Neuronal stem cell (in vitro differentiated cells): ENCODE measurements at regions not wholly inside any gene's neighbourhood (a gene's known extent, or its start where the extent isn't known, plus 50 kb on each side); places are given as distances from the start of the nearest gene placed in this dataset.
A peak's percentile ranks its signal among the peaks of the same experiment; 100 is the strongest.

Source experiments
- DNase-seq: peaks from one replicate; pipeline ENCODE4 v3.0.0-alpha.2; 2013; ENCODE audit warnings: low spot score
- H2AFZ ChIP-seq: one replicate; pipeline ENCODE4 v1.6.1; 2013; ENCODE audit warnings: mild to moderate bottlenecking, low read length, inconsistent platforms
- H2AK5ac ChIP-seq: 2 replicates; pipeline ENCODE4 v1.6.1; 2013; ENCODE audit warnings: low read depth, mild to moderate bottlenecking, inconsistent platforms, low read length, moderate library complexity, mixed read lengths
- H2BK120ac ChIP-seq: 2 replicates; pipeline ENCODE4 v1.6.1; 2013; ENCODE audit warnings: low read depth, mild to moderate bottlenecking, inconsistent platforms, low read length, moderate library complexity, mixed read lengths
- H2BK12ac ChIP-seq: one replicate; pipeline ENCODE4 v1.6.1; 2013; ENCODE audit warnings: low read length, inconsistent platforms
- H2BK15ac ChIP-seq: 2 replicates; pipeline ENCODE4 v1.6.1; 2013; ENCODE audit warnings: mild to moderate bottlenecking, low read length, inconsistent platforms, mixed read lengths
- H2BK5ac ChIP-seq: one replicate; pipeline ENCODE4 v1.6.1; 2013; ENCODE audit warnings: inconsistent platforms, mild to moderate bottlenecking, low read length, moderate library complexity
- H3K14ac ChIP-seq: one replicate; pipeline ENCODE4 v1.6.1; 2013; ENCODE audit warnings: low read length, inconsistent platforms
- H3K18ac ChIP-seq: 2 replicates; pipeline ENCODE4 v1.6.1; 2013; ENCODE audit warnings: low read length, inconsistent platforms
- H3K23ac ChIP-seq: 2 replicates; pipeline ENCODE4 v1.6.1; 2013; ENCODE audit warnings: low read depth, mild to moderate bottlenecking, mixed read lengths, low read length, inconsistent platforms; ENCODE audit not compliant: poor library complexity
- H3K27ac ChIP-seq: replicated peaks from 3 replicates; pipeline ENCODE4 v1.5.1; 2013; ENCODE audit warnings: low read length, inconsistent platforms
- H3K27me3 ChIP-seq, 3 experiments: 2 replicates each; pipeline ENCODE4 v1.6.1; 2013; ENCODE audit warnings: low read length in 3 of 3, mild to moderate bottlenecking in 2 of 3, inconsistent platforms in 1 of 3, low read depth in 1 of 3, mixed read lengths in 1 of 3, moderate library complexity in 1 of 3; ENCODE audit not compliant: control insufficient read depth in 3 of 3, insufficient read depth in 3 of 3
- H3K36me3 ChIP-seq, 2 donors: replicated peaks in 1 of 2; 2 replicates each; pipeline ENCODE4 v1.6.1; 2013; ENCODE audit warnings: low read length in 2 of 2; ENCODE audit not compliant: control insufficient read depth in 2 of 2, insufficient read depth in 2 of 2
- H3K4ac ChIP-seq: 2 replicates; pipeline ENCODE4 v1.6.1; 2013; ENCODE audit warnings: inconsistent platforms, mild to moderate bottlenecking, low read length, moderate library complexity
- H3K4me1 ChIP-seq, 2 donors: 1 replicate in 1 of 2; 2 replicates in 1 of 2; pipeline ENCODE4 v1.6.1; 2013; ENCODE audit warnings: low read length in 2 of 2, low read depth in 1 of 2; ENCODE audit not compliant: control insufficient read depth in 2 of 2, insufficient read depth in 1 of 2
- H3K4me2 ChIP-seq: one replicate; pipeline ENCODE4 v1.6.1; 2013; ENCODE audit warnings: mild to moderate bottlenecking, low read length, inconsistent platforms; ENCODE audit not compliant: insufficient read depth, poor library complexity, severe bottlenecking
- H3K4me3 ChIP-seq, 2 donors: 2 replicates each; pipeline ENCODE4 v1.5.1; 2013; ENCODE audit warnings: low read length in 2 of 2, mild to moderate bottlenecking in 2 of 2, inconsistent platforms in 1 of 2, moderate library complexity in 1 of 2
- H3K79me1 ChIP-seq: one replicate; pipeline ENCODE4 v1.6.1; 2013; ENCODE audit warnings: low read depth, mild to moderate bottlenecking, inconsistent platforms, low read length, moderate library complexity
- H3K9ac ChIP-seq: one replicate; pipeline ENCODE4 v1.6.1; 2013; ENCODE audit warnings: mild to moderate bottlenecking, low read depth, low read length, inconsistent platforms; ENCODE audit not compliant: poor library complexity
- H3K9me3 ChIP-seq, 2 donors: replicated peaks in 1 of 2; 2 replicates each; pipeline versions ENCODE3 to v1.6.1; 2013; ENCODE audit warnings: low read length in 2 of 2, mild to moderate bottlenecking in 2 of 2, inconsistent platforms in 1 of 2, low read depth in 1 of 2, mixed read lengths in 1 of 2, moderate library complexity in 1 of 2; ENCODE audit not compliant: control insufficient read depth in 2 of 2, insufficient read depth in 1 of 2
- H4K8ac ChIP-seq: one replicate; pipeline ENCODE4 v1.6.1; 2013; ENCODE audit warnings: low read depth, mild to moderate bottlenecking, inconsistent platforms, low read length, moderate library complexity
- H4K91ac ChIP-seq: one replicate; pipeline ENCODE4 v1.6.1; 2013; ENCODE audit warnings: low read length, low read depth, mild to moderate bottlenecking, inconsistent platforms; ENCODE audit not compliant: poor library complexity
- WGBS, 2 donors: extraction: QIAGEN DNeasy Blood & Tissue Kit; methylation state at CpG; one replicate each; pipeline ENCODE4 v1.1.7; 2013; ENCODE audit warnings: missing lambda C conversion rate in 2 of 2, mixed read lengths in 1 of 2; ENCODE audit not compliant: insufficient read length in 2 of 2, insufficient replicate concordance in 1 of 2; ENCODE audit errors: extremely low coverage in 2 of 2; 5-methylcytosine and 5-hydroxymethylcytosine counted together

DNA sequence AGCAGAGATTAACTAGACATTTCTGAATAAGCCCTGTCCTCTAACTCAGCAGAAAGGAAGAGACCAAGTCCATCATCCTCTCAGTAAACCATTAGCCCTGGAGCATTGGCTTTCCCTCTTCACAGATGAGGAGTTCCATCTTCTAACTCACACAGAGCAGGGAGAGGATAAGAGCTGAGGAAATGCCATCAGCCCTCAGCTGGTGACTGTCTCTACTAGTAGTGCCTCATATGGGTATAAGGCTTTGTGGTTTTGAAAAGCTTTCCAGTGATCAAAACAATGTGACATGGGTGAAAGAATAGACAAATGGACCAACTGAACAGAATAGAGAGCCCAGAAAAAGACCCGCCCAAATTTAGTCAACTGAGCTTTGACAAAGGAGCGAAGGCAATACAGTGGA is 197.2 kb upstream of the NUDT4 start:
- Histone ChIP-seq H3K79me1 (no peaks in the 10 kb centered on the region), H2AFZ (no peak overlapping the region), H3K4me1 (no peaks in the 10 kb centered on the region), H2BK12ac (no peak overlapping the region), H3K36me3 (no peaks in the 10 kb centered on the region), H2BK120ac (no peak overlapping the region), H2AK5ac (no peak overlapping the region), H3K9ac (no peak overlapping the region), H2BK15ac (no peak overlapping the region), H3K4ac (no peak overlapping the region), H3K18ac (no peak overlapping the region), H2BK5ac (no peak overlapping the region), H4K8ac (no peak overlapping the region), H3K4me3 (no peak overlapping the region), H3K27me3 (no peaks in the 10 kb centered on the region), H3K23ac (no peak overlapping the region), H3K9me3 (peaks cover 0 to 2% of the 10 kb centered on the region in 2 donors), H4K91ac (no peak overlapping the region), H3K27ac (no peak overlapping the region), H3K14ac (no peak overlapping the region), H3K4me2 (no peak overlapping the region)
- DNase-seq, result no peak
- WGBS, 2 donors, result no CpG with 5 or more reads among the region's 2 CpGs

- H3K4me1 ChIP-seq, result no peaks in the 10 kb centered on the region
- DNase-seq, result no peak
- H3K79me1 ChIP-seq, result no peaks in the 10 kb centered on the region
- H2BK5ac ChIP-seq, result no peak overlapping the region
- WGBS, 2 donors, result no CpG with 5 or more reads among the region's 4 CpGs
- no peak overlapping the region for H3K18ac ChIP-seq
- H2BK15ac ChIP-seq, result no peak overlapping the region
- no peak overlapping the region for H3K4ac ChIP-seq
- H3K23ac ChIP-seq, result no peak overlapping the region
- H2BK12ac ChIP-seq, result no peak overlapping the region
- H3K27ac ChIP-seq, result no peak overlapping the region
- H3K9ac ChIP-seq, result no peak overlapping the region
- no peak overlapping the region for H4K8ac ChIP-seq
- H3K27me3 ChIP-seq, result no peaks in the 10 kb centered on the region
- H3K36me3 ChIP-seq, result no peaks in the 10 kb centered on the region
- H4K91ac ChIP-seq, result no peak overlapping the region
- no peak overlapping the region for H3K14ac ChIP-seq
- H3K4me2 ChIP-seq, result no peak overlapping the region
- peaks cover 0 to 2% of the 10 kb centered on the region in 2 donors for H3K9me3 ChIP-seq
- no peak overlapping the region for H2AK5ac ChIP-seq
- H3K4me3 ChIP-seq, result no peak overlapping the region
- no peak overlapping the region for H2BK120ac ChIP-seq
- no peak overlapping the region for H2AFZ ChIP-seq
Measured at GRCh38 chr12:93181409-93181965, 196.2 kb upstream of the NUDT4 start.

DNA sequence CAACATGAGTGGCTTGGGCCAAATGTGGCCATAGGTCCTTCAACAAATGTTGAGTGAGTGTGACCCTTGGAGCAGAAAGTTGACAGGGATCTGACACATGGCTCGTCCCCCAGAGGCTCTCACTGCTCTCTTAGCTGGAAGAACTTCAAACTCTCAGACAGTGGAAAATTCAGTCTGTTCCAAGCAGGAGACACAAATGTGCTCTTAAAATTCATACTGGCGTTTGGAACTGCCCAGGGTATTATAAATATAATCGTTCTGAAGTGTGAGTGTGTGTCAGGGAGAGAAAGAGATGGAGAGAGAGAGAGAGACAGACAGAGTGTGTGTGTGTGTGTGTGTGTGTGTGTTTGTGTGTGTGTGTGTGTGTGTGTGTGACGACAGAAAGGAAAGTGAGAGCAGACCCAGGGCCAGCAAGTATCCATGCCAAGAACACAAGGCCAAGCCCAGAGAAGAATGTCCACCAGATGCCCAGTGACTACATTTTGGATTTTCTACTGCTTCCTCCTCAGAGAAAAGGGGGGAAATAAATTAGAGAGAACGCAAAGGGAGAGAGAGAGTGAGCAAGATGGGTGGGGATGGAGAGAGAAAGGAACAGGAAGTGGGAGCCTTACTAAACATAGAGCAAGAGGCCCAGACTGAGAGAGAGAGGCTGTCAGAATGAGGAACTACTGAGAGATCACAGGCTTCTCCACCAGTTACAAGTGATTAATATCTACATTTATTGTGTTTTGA is 193.6 kb upstream of the NUDT4 start:
- no peak overlapping the region for H4K91ac ChIP-seq
- H3K18ac ChIP-seq, result no peak overlapping the region
- H3K27me3 ChIP-seq, result peaks cover 0 to 2% (median 0%) of the 10 kb centered on the region in 3 experiments
- H3K79me1 ChIP-seq, result no peaks in the 10 kb centered on the region
- WGBS, 2 donors, result no CpG with 5 or more reads among the region's 5 CpGs
- no peaks in the 10 kb centered on the region for H3K36me3 ChIP-seq
- no peak overlapping the region for H3K23ac ChIP-seq
- DNase-seq, result no peak
- H2AK5ac ChIP-seq, result no peak overlapping the region
- H3K4me3 ChIP-seq, result no peak overlapping the region
- no peak overlapping the region for H2BK120ac ChIP-seq
- H3K14ac ChIP-seq, result no peak overlapping the region
- no peak overlapping the region for H2BK12ac ChIP-seq
- H3K27ac ChIP-seq, result no peak overlapping the region
- no peak overlapping the region for H4K8ac ChIP-seq
- no peaks in the 10 kb centered on the region for H3K4me1 ChIP-seq
- no peak overlapping the region for H3K9ac ChIP-seq
- no peak overlapping the region for H3K4me2 ChIP-seq
- peak overlapping the region; percentile 19 for H2AFZ ChIP-seq
- H3K4ac ChIP-seq, result no peak overlapping the region
- H2BK15ac ChIP-seq, result no peak overlapping the region
- peaks cover 0 to 2% of the 10 kb centered on the region in 2 donors for H3K9me3 ChIP-seq
- H2BK5ac ChIP-seq, result no peak overlapping the region

- no peak overlapping the region for H3K4ac ChIP-seq
- H2BK120ac ChIP-seq, result no peak overlapping the region
- H3K36me3 ChIP-seq, result no peaks in the 10 kb centered on the region
- no peaks in the 10 kb centered on the region for H3K79me1 ChIP-seq
- H4K91ac ChIP-seq, result no peak overlapping the region
- peaks cover 0 to under 1% of the 10 kb centered on the region in 2 donors for H3K9me3 ChIP-seq
- no peak overlapping the region for H3K23ac ChIP-seq
- H2BK15ac ChIP-seq, result no peak overlapping the region
- no peaks in the 10 kb centered on the region for H3K4me1 ChIP-seq
- H3K18ac ChIP-seq, result no peak overlapping the region
- no peak overlapping the region for H3K4me3 ChIP-seq
- no peak overlapping the region for H3K4me2 ChIP-seq
- no peak overlapping the region for H2BK12ac ChIP-seq
- no peak overlapping the region for H3K9ac ChIP-seq
- no peak overlapping the region for H3K14ac ChIP-seq
- no peak overlapping the region for H4K8ac ChIP-seq
- no peak overlapping the region for H3K27ac ChIP-seq
- no peak overlapping the region for H2BK5ac ChIP-seq
- WGBS, 2 donors, result no CpG with 5 or more reads among the region's 3 CpGs
- H2AK5ac ChIP-seq, result no peak overlapping the region
- DNase-seq, result no peak
- peaks cover 0 to 2% (median 0%) of the 10 kb centered on the region in 3 experiments for H3K27me3 ChIP-seq
- H2AFZ ChIP-seq, result peak overlapping the region; percentile 19
Measured at GRCh38 chr12:93184672-93185368, 192.9 kb upstream of the NUDT4 start.
